HuH-7.5 (cell line): ENCODE measurements at regions not wholly inside any gene's neighbourhood (a gene's known extent, or its start where the extent isn't known, plus 50 kb on each side); places are given as distances from the start of the nearest gene placed in this dataset.

ENCODE experiments used
- DNase-seq: peaks from one replicate; pipeline ENCODE4 v3.0.0; 2011; ENCODE audit warnings: low spot score

GRCh38 chr14:83455561-83455960, 1921.9 kb upstream of the SEL1L start:
- no peak for DNase-seq

- DNase-seq = no peak
Measured at GRCh38 chr14:83461521-83461920, 1927.9 kb upstream of the SEL1L start.

- DNase-seq = no peak
Measured at GRCh38 chr14:83462759-83463158, 1929.1 kb upstream of the SEL1L start.

- DNase-seq = no peak
Measured at GRCh38 chr14:83463500-83464098, 1929.9 kb upstream of the SEL1L start.

GRCh38 chr14:83467811-83468210, 1934.2 kb upstream of the SEL1L start:
- DNase-seq = no peak

- DNase-seq = no peak
Measured at GRCh38 chr14:83470466-83470865, 1936.8 kb upstream of the SEL1L start.

- DNase-seq = no peak
Measured at GRCh38 chr14:83470959-83471695, 1937.5 kb upstream of the SEL1L start.

GRCh38 chr14:83473416-83474235, 1940.0 kb upstream of the SEL1L start:
- DNase-seq = no peak

GRCh38 chr14:83478741-83479140, 1945.1 kb upstream of the SEL1L start:
- no peak for DNase-seq

GRCh38 chr14:83483063-83483462, 1949.4 kb upstream of the SEL1L start:
- no peak for DNase-seq

GRCh38 chr14:83485591-83485990, 1951.9 kb upstream of the SEL1L start:
- no peak for DNase-seq

- DNase-seq = no peak
Measured at GRCh38 chr14:83491091-83491490, 1957.4 kb upstream of the SEL1L start.

GRCh38 chr14:83520837-83521236, 1987.2 kb upstream of the SEL1L start:
- DNase-seq = no peak

GRCh38 chr14:83529531-83529930, 1995.9 kb upstream of the SEL1L start:
- no peak for DNase-seq

- DNase-seq = no peak
Measured at GRCh38 chr14:83533734-83534133, 1996.2 kb upstream of the FLRT2 start.

GRCh38 chr14:83534995-83535394, 1994.9 kb upstream of the FLRT2 start:
- DNase-seq = no peak

- DNase-seq = no peak
Measured at GRCh38 chr14:83535444-83535843, 1994.5 kb upstream of the FLRT2 start.

GRCh38 chr14:83541147-83541546, 1988.8 kb upstream of the FLRT2 start:
- DNase-seq = no peak

- no peak for DNase-seq
Measured at GRCh38 chr14:83548061-83548839, 1981.7 kb upstream of the FLRT2 start.

- no peak for DNase-seq
Measured at GRCh38 chr14:83556065-83556464, 1973.9 kb upstream of the FLRT2 start.

GRCh38 chr14:83556746-83557453, 1973.0 kb upstream of the FLRT2 start:
- DNase-seq = no peak

GRCh38 chr14:83558946-83559345, 1971.0 kb upstream of the FLRT2 start:
- DNase-seq = no peak
